Parathyroid adenoma (tissue), 2 donors: ENCODE measurements at regions not wholly inside any gene's neighbourhood (a gene's known extent, or its start where the extent isn't known, plus 50 kb on each side); places are given as distances from the start of the nearest gene placed in this dataset.
A peak's percentile ranks its signal among the peaks of the same experiment; 100 is the strongest.
"Not testable (repeated sequence)": the region's sequence is repeated elsewhere in the genome, so short reads cannot be mapped to it uniquely, and the experiment has no call there.

ENCODE experiments used
- H2AFZ ChIP-seq: fragments of 300-600 bp; sonication (generic); one replicate; pipeline ENCODE4 v1.7.0; 2017; ENCODE audit warnings: antibody characterized with exemption, mild to moderate bottlenecking
- H3K27ac ChIP-seq: fragments of 300-600 bp; sonication (generic); one replicate; pipeline ENCODE4 v1.7.0; 2017
- H3K27me3 ChIP-seq: fragments of 300-600 bp; sonication (generic); one replicate; pipeline ENCODE4 v1.7.0; 2017; ENCODE audit warnings: low read length; ENCODE audit not compliant: control insufficient read depth, insufficient read depth
- H3K36me3 ChIP-seq: fragments of 300-600 bp; sonication (generic); one replicate; pipeline ENCODE4 v1.7.0; 2017; ENCODE audit warnings: low read length; ENCODE audit not compliant: control insufficient read depth, insufficient read depth
- H3K4me1 ChIP-seq: fragments of 300-600 bp; sonication (generic); one replicate; pipeline ENCODE4 v1.7.0; 2017; ENCODE audit warnings: control low read depth
- H3K4me2 ChIP-seq: fragments of 300-600 bp; sonication (generic); one replicate; pipeline ENCODE4 v1.7.0; 2017; ENCODE audit warnings: low read length
- H3K4me3 ChIP-seq: fragments of 300-600 bp; sonication (generic); one replicate; pipeline ENCODE4 v1.7.0; 2017; ENCODE audit warnings: low read depth, low read length
- H3K79me2 ChIP-seq: fragments of 300-600 bp; sonication (generic); one replicate; pipeline ENCODE4 v1.7.0; 2017; ENCODE audit warnings: control low read depth
- H3K9ac ChIP-seq: fragments of 300-600 bp; sonication (generic); one replicate; pipeline ENCODE4 v1.7.0; 2017; ENCODE audit warnings: mild to moderate bottlenecking
- H3K9me3 ChIP-seq: fragments of 300-600 bp; sonication (generic); one replicate; pipeline ENCODE4 v1.7.0; 2017; ENCODE audit warnings: low read length; ENCODE audit not compliant: control insufficient read depth
- donor health status: primary hyperparathyroidism.

GRCh38 chr2:87075054-87075790 lies 53.6 kb upstream of the PLGLB1 start:
- peak overlapping the region; percentile 95 for H3K27ac ChIP-seq

DNA sequence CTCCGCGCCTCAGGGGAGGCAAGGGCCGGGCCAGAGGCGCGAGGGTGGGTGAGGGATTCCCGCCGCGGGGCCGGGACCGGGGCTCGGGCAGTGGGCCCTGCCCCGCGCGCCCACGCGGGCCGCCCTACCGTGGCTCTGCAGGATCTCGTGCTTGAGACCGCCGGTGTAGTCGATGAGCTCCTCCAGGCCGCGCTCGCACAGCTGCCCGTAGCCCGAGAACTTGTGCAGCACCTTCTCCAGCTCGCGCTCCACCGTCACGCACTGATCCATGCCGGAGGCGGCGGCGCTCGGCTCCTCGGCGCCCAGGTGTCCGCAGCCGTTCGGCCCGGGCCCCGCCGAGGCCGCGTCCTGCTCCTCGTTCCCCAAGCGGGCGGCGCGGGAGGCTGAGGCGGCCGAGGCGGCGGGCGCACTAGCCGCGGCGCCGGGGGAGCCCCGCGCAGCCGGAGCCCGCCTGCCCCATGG lies 54.2 kb upstream of the PLGLB1 start:
- H3K27me3 ChIP-seq, H3K9ac ChIP-seq, H3K79me2 ChIP-seq, H3K4me2 ChIP-seq, H3K4me1 ChIP-seq, H3K36me3 ChIP-seq, H3K9me3 ChIP-seq: not testable (repeated sequence)
- peak overlapping the region; percentile 80 for H2AFZ ChIP-seq
- peak overlapping the region; percentile 95 for H3K27ac ChIP-seq
- peak overlapping the region; percentile 52 for H3K4me3 ChIP-seq

More at GRCh38 chr2:87075054-87075790, 53.6 kb upstream of the PLGLB1 start:
- H3K27me3 ChIP-seq, H3K9me3 ChIP-seq, H3K36me3 ChIP-seq, H3K4me1 ChIP-seq, H3K9ac ChIP-seq: not testable (repeated sequence)
- Histone ChIP-seq H2AFZ (peak overlapping the region; percentile 62), H3K4me2 (peak overlapping the region; percentile 61), H3K79me2 (peaks cover 10% of the 10 kb centered on the region), H3K4me3 (peak overlapping the region; percentile 52)

GRCh38 chr2:87076253-87077123 lies 54.8 kb upstream of the PLGLB1 start:
- H3K79me2 ChIP-seq: not testable (repeated sequence)
- peak overlapping the region; percentile 98 for H2AFZ ChIP-seq

GRCh38 chr2:87077124-87077446 lies 55.4 kb upstream of the PLGLB1 start:
- Histone ChIP-seq H3K27ac (peak overlapping the region; percentile 95), H2AFZ (peak overlapping the region; percentile 98), H3K4me3 (peak overlapping the region; percentile 53), H3K9ac (peak overlapping the region; percentile 85), H3K4me2 (peak overlapping the region; percentile 55)
- not testable (repeated sequence) for H3K4me1 ChIP-seq, H3K27me3 ChIP-seq, H3K36me3 ChIP-seq, H3K79me2 ChIP-seq, H3K9me3 ChIP-seq

More at GRCh38 chr2:87076253-87077123, 54.8 kb upstream of the PLGLB1 start:
- Histone ChIP-seq H3K4me3 (peak overlapping the region; percentile 53), H3K27ac (peak overlapping the region; percentile 95), H3K9ac (peak overlapping the region; percentile 85), H3K4me2 (peak overlapping the region; percentile 55)
- H3K4me1 ChIP-seq, H3K27me3 ChIP-seq, H3K36me3 ChIP-seq, H3K9me3 ChIP-seq: not testable (repeated sequence)

DNA sequence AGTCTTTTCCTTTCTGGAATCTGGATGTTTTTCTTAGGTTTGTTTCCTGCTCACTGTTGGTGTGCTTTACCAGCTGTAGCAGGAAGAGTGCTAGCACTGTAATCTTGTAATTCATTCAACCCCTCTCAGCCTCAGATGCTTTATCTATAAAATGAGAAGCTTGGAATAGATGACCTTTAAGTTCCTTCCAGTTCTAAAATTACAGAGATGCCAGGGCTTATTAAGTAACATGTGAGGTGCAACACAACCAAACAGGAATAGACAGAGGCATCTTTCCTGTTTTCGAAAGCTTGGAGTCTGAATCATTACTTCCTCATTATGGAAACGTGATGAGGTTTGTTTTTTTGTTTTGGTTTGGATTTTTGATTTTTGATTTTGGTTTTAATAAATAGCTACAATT lies 60.1 kb upstream of the PLGLB1 start:
- H3K36me3 ChIP-seq, H3K4me1 ChIP-seq, H3K4me3 ChIP-seq, H3K27me3 ChIP-seq, H3K4me2 ChIP-seq, H3K9me3 ChIP-seq, H3K79me2 ChIP-seq, H3K9ac ChIP-seq, H3K27ac ChIP-seq, H2AFZ ChIP-seq: not testable (repeated sequence)

DNA sequence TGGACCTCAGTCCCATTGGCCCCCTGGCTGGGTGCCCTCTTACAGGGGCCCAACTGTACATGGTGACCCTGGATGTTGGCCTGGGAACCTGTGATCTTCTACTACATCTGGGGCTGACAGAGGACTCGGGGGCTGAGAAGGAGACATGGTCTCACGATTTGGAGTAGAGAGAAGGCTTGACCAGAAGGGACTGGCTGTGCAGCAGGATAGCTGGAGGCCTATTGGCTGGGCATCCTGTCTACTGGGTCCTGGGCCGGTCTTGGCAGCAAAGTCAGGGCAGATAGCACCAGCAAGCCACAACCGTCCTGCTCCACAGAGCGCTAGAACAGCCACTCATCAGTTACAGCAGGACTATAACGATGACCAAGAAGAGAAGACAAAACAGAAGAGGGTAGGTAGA lies 66.4 kb upstream of the PLGLB1 start:
- H3K79me2 ChIP-seq, H2AFZ ChIP-seq, H3K9me3 ChIP-seq, H3K27me3 ChIP-seq, H3K4me2 ChIP-seq, H3K9ac ChIP-seq, H3K4me1 ChIP-seq, H3K36me3 ChIP-seq, H3K4me3 ChIP-seq, H3K27ac ChIP-seq: not testable (repeated sequence)

GRCh38 chr2:87089401-87089800 lies 67.8 kb upstream of the PLGLB1 start:
- not testable (repeated sequence) for H3K9ac ChIP-seq, H3K9me3 ChIP-seq, H3K4me2 ChIP-seq, H3K79me2 ChIP-seq, H2AFZ ChIP-seq, H3K4me1 ChIP-seq, H3K27me3 ChIP-seq, H3K36me3 ChIP-seq, H3K4me3 ChIP-seq, H3K27ac ChIP-seq

- H2AFZ ChIP-seq, H3K4me1 ChIP-seq, H3K4me3 ChIP-seq, H3K27ac ChIP-seq, H3K4me2 ChIP-seq, H3K27me3 ChIP-seq, H3K79me2 ChIP-seq, H3K9me3 ChIP-seq, H3K9ac ChIP-seq, H3K36me3 ChIP-seq: not testable (repeated sequence)
Measured at GRCh38 chr2:87093252-87093651, 71.6 kb upstream of the PLGLB1 start.

GRCh38 chr2:87093937-87094529 lies 72.4 kb upstream of the PLGLB1 start:
- H3K4me1 ChIP-seq, H2AFZ ChIP-seq, H3K27me3 ChIP-seq, H3K9ac ChIP-seq, H3K4me2 ChIP-seq, H3K4me3 ChIP-seq, H3K36me3 ChIP-seq, H3K27ac ChIP-seq, H3K79me2 ChIP-seq, H3K9me3 ChIP-seq: not testable (repeated sequence)

DNA sequence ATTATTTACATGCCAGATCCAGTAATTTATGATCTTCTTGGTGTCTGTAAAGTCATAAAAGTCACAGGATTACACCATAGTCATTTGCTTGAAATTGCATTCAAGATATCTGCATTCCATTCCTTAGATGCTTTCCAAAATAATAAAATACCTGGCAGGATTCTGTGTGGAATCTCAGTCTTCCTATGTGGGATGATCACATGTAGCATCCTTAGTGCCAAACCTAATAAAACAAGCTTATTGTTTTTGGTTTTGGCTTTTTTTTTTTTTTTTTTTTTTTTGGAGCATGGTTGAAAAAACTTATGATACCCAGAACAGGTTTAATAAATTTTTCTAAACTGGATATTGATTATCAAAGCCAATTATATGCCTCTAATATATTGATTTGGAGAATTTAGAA lies 74.2 kb upstream of the PLGLB1 start:
- H2AFZ ChIP-seq, H3K4me2 ChIP-seq, H3K9me3 ChIP-seq, H3K9ac ChIP-seq, H3K36me3 ChIP-seq, H3K4me3 ChIP-seq, H3K4me1 ChIP-seq, H3K79me2 ChIP-seq, H3K27ac ChIP-seq, H3K27me3 ChIP-seq: not testable (repeated sequence)
